ENCODE measurements at regions not wholly inside any gene's neighbourhood (a gene's known extent, or its start where the extent isn't known, plus 50 kb on each side); places are given as distances from the start of the nearest gene placed in this dataset.

- TF ChIP-seq, protein P1, sequence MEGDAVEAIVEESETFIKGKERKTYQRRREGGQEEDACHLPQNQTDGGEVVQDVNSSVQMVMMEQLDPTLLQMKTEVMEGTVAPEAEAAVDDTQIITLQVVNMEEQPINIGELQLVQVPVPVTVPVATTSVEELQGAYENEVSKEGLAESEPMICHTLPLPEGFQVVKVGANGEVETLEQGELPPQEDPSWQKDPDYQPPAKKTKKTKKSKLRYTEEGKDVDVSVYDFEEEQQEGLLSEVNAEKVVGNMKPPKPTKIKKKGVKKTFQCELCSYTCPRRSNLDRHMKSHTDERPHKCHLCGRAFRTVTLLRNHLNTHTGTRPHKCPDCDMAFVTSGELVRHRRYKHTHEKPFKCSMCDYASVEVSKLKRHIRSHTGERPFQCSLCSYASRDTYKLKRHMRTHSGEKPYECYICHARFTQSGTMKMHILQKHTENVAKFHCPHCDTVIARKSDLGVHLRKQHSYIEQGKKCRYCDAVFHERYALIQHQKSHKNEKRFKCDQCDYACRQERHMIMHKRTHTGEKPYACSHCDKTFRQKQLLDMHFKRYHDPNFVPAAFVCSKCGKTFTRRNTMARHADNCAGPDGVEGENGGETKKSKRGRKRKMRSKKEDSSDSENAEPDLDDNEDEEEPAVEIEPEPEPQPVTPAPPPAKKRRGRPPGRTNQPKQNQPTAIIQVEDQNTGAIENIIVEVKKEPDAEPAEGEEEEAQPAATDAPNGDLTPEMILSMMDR (IDR thresholded peaks at IDR 0.05; ENCODE audit: insufficient read depth, low read length, poor library complexity, severe bottlenecking), result no peak
- Histone ChIP-seq H3K36me3 (ENCODE audit: control insufficient read depth, insufficient read depth, low read length) (no peaks in the 10 kb centered on the region), H3K4me3 (replicated peaks; ENCODE audit: low read depth, low read length) (no peak overlapping the region), H3K27me3 (replicated peaks; ENCODE audit: control insufficient read depth, insufficient read depth, low read length) (no peaks in the 10 kb centered on the region)
- DNase-seq (ENCODE audit: extremely low read depth, insufficient read length), result no peak
Observed at GRCh38 chr9:15113288-15113687, 193.7 kb downstream of the TTC39B start.

DNA sequence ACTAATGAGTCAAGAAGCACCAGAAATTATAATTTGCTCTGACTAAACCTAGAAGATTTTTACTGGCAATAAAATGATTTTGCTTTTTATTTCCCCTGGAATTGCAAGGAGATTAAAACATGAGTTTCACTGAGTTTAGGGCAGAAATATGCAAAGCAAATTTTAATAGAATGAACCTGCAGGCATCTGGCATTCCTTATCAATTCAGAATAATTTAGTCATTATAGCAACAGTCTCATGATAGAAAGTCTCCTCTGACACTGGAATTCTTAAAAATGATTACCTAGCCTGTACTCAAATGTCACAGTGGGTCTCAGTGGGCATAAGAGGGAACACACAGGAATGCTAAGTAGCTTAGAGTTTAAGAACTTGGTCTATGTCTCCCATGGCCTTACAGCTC, 195.9 kb downstream of the TTC39B start:
- Histone ChIP-seq H3K36me3 (ENCODE audit: control insufficient read depth, insufficient read depth, low read length) (no peaks in the 10 kb centered on the region), H3K4me3 (replicated peaks; ENCODE audit: low read depth, low read length) (no peak overlapping the region), H3K27me3 (replicated peaks; ENCODE audit: control insufficient read depth, insufficient read depth, low read length) (no peaks in the 10 kb centered on the region)
- DNase-seq (ENCODE audit: extremely low read depth, insufficient read length), result no peak
- TF ChIP-seq, protein P1 (IDR thresholded peaks at IDR 0.05; ENCODE audit: insufficient read depth, low read length, poor library complexity, severe bottlenecking), result no peak

DNA sequence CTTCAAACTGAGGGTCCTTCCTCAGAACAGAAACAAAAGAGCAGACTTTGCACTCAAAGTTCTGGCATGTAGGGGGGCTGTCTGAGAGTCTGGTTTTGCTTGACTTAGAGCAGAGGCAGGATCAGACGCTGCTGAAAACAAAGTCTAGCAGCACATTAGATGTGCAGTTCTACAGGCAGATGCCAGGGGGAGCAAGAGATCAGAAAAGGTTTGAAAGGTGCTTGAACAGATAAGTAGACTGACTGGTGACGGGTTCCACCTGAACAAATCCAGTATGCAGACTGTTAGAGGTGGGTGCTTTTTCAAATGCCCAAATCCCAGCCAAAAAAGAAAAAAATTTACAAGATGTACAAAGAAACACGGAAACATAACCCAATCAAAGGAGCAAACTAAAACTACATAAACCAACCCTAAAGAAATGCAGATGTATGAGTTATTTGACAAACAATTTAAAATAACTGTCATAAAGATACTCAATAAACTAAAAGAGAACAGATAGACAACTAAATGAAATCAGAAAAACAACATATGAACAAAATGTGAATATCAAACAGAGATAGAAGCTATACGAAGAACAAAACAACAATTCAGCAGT, 194.7 kb upstream of the FREM1 start:
- H3K27me3 ChIP-seq (replicated peaks; ENCODE audit: control insufficient read depth, insufficient read depth, low read length), result no peaks in the 10 kb centered on the region
- DNase-seq (ENCODE audit: extremely low read depth, insufficient read length), result peak; percentile 2
- no peaks in the 10 kb centered on the region for H3K36me3 ChIP-seq (ENCODE audit: control insufficient read depth, insufficient read depth, low read length)
- no peak overlapping the region for H3K4me3 ChIP-seq (replicated peaks; ENCODE audit: low read depth, low read length)
- TF ChIP-seq, protein P1 (IDR thresholded peaks at IDR 0.05; ENCODE audit: insufficient read depth, low read length, poor library complexity, severe bottlenecking), result peak; percentile 78

- H3K27me3 ChIP-seq (replicated peaks; ENCODE audit: control insufficient read depth, insufficient read depth, low read length), result no peaks in the 10 kb centered on the region
- no peak for DNase-seq (ENCODE audit: extremely low read depth, insufficient read length)
- H3K36me3 ChIP-seq (ENCODE audit: control insufficient read depth, insufficient read depth, low read length), result no peaks in the 10 kb centered on the region
- no peak overlapping the region for H3K4me3 ChIP-seq (replicated peaks; ENCODE audit: low read depth, low read length)
- TF ChIP-seq, protein P1 (IDR thresholded peaks at IDR 0.05; ENCODE audit: insufficient read depth, low read length, poor library complexity, severe bottlenecking), result no peak
Observed at GRCh38 chr9:15103290-15103689, 193.1 kb upstream of the FREM1 start.

- Histone ChIP-seq H3K27me3 (replicated peaks; ENCODE audit: control insufficient read depth, insufficient read depth, low read length) (no peaks in the 10 kb centered on the region), H3K4me3 (replicated peaks; ENCODE audit: low read depth, low read length) (no peak overlapping the region), H3K36me3 (ENCODE audit: control insufficient read depth, insufficient read depth, low read length) (no peaks in the 10 kb centered on the region)
- TF ChIP-seq, protein P1 (IDR thresholded peaks at IDR 0.05; ENCODE audit: insufficient read depth, low read length, poor library complexity, severe bottlenecking), result no peak
- DNase-seq (ENCODE audit: extremely low read depth, insufficient read length), result no peak
Observed at GRCh38 chr9:15101095-15101494, 190.9 kb upstream of the FREM1 start.

GRCh38 chr9:15100571-15100970, 190.3 kb upstream of the FREM1 start:
- no peaks in the 10 kb centered on the region for H3K27me3 ChIP-seq (replicated peaks; ENCODE audit: control insufficient read depth, insufficient read depth, low read length)
- no peak for DNase-seq (ENCODE audit: extremely low read depth, insufficient read length)
- no peaks in the 10 kb centered on the region for H3K36me3 ChIP-seq (ENCODE audit: control insufficient read depth, insufficient read depth, low read length)
- H3K4me3 ChIP-seq (replicated peaks; ENCODE audit: low read depth, low read length), result no peak overlapping the region
- TF ChIP-seq, protein P1 (IDR thresholded peaks at IDR 0.05; ENCODE audit: insufficient read depth, low read length, poor library complexity, severe bottlenecking), result no peak
